GM12878 (cell line): ENCODE measurements at regions not wholly inside any gene's neighbourhood (a gene's known extent, or its start where the extent isn't known, plus 50 kb on each side); places are given as distances from the start of the nearest gene placed in this dataset.

Experiments used
- ATAC-seq: fragments of 200-7000 bp; cut with Tn5 transposase; 3 replicates; pipeline ENCODE4 v1.9.1; 2020; ENCODE audit warnings: mild to moderate bottlenecking, moderate library complexity
- BruUV-seq: library from RNA; stranded (reverse); fragments of 400-500 nt; replicated peaks from 2 replicates; lab custom pipeline; 2021; lab: Mats Ljungman, UMichigan
- CTCF ChIA-PET: fragments of 300-600 bp; sonication (Branson Sonifier 250); formaldehyde crosslinking; extraction: SDS; loops from one replicate; lab custom pipeline; 2021; ENCODE audit warnings: inconsistent platforms; lab: Yijun Ruan, JAX
- POLR2A ChIA-PET: fragments of 350-600 bp; formaldehyde crosslinking; extraction: SDS; loops from one replicate; lab custom pipeline; 2021; ENCODE audit warnings: inconsistent platforms; lab: Charles Lee
- RAD21 ChIA-PET: fragments of 300-600 bp; sonication (Branson Sonifier 250); formaldehyde crosslinking; loops from one replicate; lab custom pipeline; 2023; ENCODE audit warnings: antibody characterized with exemption; ENCODE audit not compliant: unreplicated experiment; lab: Charles Lee
- SMC1A ChIA-PET: fragments of 300-600 bp; sonication (Branson Sonifier 250); formaldehyde crosslinking; loops from one replicate; lab custom pipeline; 2023; ENCODE audit not compliant: unreplicated experiment, uncharacterized antibody; lab: Charles Lee
- DNase-seq: peaks from one replicate; pipeline ENCODE4 v3.0.0-alpha.2; 2011; ENCODE audit warnings: low read depth, low spot score
- FAIRE-seq: peaks from 3 replicates; lab custom pipeline; 2011; peaks lifted over from hg19 to GRCh38; lab: Jason Lieb, UNC
- H2AFZ ChIP-seq: 2 replicates; pipeline ENCODE4 v1.6.0; 2011; ENCODE audit warnings: low read depth, low read length, control low read depth; ENCODE audit not compliant: control insufficient read depth
- H3K27ac ChIP-seq: 2 replicates; pipeline ENCODE4 v1.5.1; 2011; ENCODE audit warnings: control low read depth; ENCODE audit not compliant: control insufficient read depth, insufficient read depth
- H3K27me3 ChIP-seq, 2 experiments: replicated peaks in 1 of 2; 2 replicates each; pipeline versions ENCODE4 v1.6.0 to v1.6.1; 2011; ENCODE audit warnings: low read length in 1 of 2; ENCODE audit not compliant: control insufficient read depth in 2 of 2, insufficient read depth in 2 of 2
- H3K36me3 ChIP-seq, 2 experiments: 2 replicates each; pipeline ENCODE4 v1.5.1; 2011; ENCODE audit warnings: low read length in 1 of 2; ENCODE audit not compliant: control insufficient read depth in 2 of 2, insufficient read depth in 2 of 2
- H3K4me1 ChIP-seq: 2 replicates; pipeline ENCODE4 v1.6.1; 2011; ENCODE audit warnings: mild to moderate bottlenecking, low read length, moderate library complexity, mixed read lengths; ENCODE audit not compliant: control insufficient read depth, insufficient read depth
- H3K4me2 ChIP-seq: 2 replicates; pipeline ENCODE4 v1.6.0; 2011; ENCODE audit warnings: control low read depth; ENCODE audit not compliant: control insufficient read depth, insufficient read depth
- H3K4me3 ChIP-seq: fragments of 200-600 bp; sonication (generic); 2 replicates; pipeline ENCODE4 v1.5.1; 2016
- H3K79me2 ChIP-seq: 2 replicates; pipeline ENCODE4 v1.6.0; 2011; ENCODE audit warnings: low read length; ENCODE audit not compliant: control insufficient read depth, insufficient read depth
- H3K9ac ChIP-seq: 2 replicates; pipeline ENCODE4 v1.8.0; 2011; ENCODE audit warnings: low read length, control low read depth, mixed read lengths; ENCODE audit not compliant: control insufficient read depth, insufficient read depth
- H3K9me3 ChIP-seq: replicated peaks from 3 replicates; pipeline ENCODE4 v1.5.1; 2011; ENCODE audit warnings: mild to moderate bottlenecking, low read length; ENCODE audit not compliant: control insufficient read depth, insufficient read depth
- H4K20me1 ChIP-seq: 2 replicates; pipeline ENCODE4 v1.6.0; 2011; ENCODE audit not compliant: control insufficient read depth, insufficient read depth
- CHD2 ChIP-seq: IDR thresholded peaks from 2 replicates; pipeline ENCODE4 v1.6.1; 2011; ENCODE audit warnings: low read depth, low read length, improper control_type of control experiment, borderline replicate concordance
- ELK1 ChIP-seq: IDR thresholded peaks from 2 replicates; pipeline ENCODE4 v1.6.1; 2012; ENCODE audit warnings: low read depth, low read length, improper control_type of control experiment
- NFIC ChIP-seq: IDR thresholded peaks from 2 replicates; pipeline ENCODE4 v1.6.1; 2012; ENCODE audit warnings: low read depth, mild to moderate bottlenecking, inconsistent platforms, low read length, moderate library complexity
- RCOR1 ChIP-seq: conservative IDR thresholded peaks from 2 replicates; pipeline ENCODE4 v1.6.1; 2012; ENCODE audit warnings: low read depth, low read length, improper control_type of control experiment
- TCF3 ChIP-seq: IDR thresholded peaks from 2 replicates; pipeline ENCODE4 v1.6.1; 2012; ENCODE audit warnings: low read depth, mild to moderate bottlenecking, low read length, borderline replicate concordance; ENCODE audit not compliant: insufficient read depth
- TCF7 ChIP-seq: IDR thresholded peaks from 2 replicates; pipeline ENCODE4 v1.6.1; 2014; ENCODE audit warnings: antibody characterized with exemption, borderline replicate concordance
- USF1 ChIP-seq: IDR thresholded peaks from 2 replicates; pipeline ENCODE4 v1.6.1; 2011; ENCODE audit warnings: borderline replicate concordance, low read depth, mild to moderate bottlenecking, moderate library complexity, mixed read lengths, low read length; ENCODE audit not compliant: insufficient read depth; ENCODE audit errors: extremely low read length
- ZSCAN29 ChIP-seq: fragments of 450-650 bp; IDR thresholded peaks from 2 replicates; pipeline ENCODE4 v1.6.1; 2017; ENCODE audit warnings: mild to moderate bottlenecking, moderate library complexity
- WGBS: methylation state at CpG from one replicate; pipeline ENCODE4 v1.1.6; 2016; ENCODE audit warnings: low lambda C conversion rate; ENCODE audit not compliant: insufficient replicate concordance, insufficient coverage; ENCODE audit errors: missing lambda C conversion rate; 5-methylcytosine and 5-hydroxymethylcytosine counted together
- in situ Hi-C: fragments of 300-500 bp; cut with MboI; formaldehyde crosslinking; loops from 9 replicates; pipeline ENCODE4 v1.14.3; 2018; ENCODE audit warnings: mixed read lengths
- intact Hi-C: fragments of 100-400 bp; cut with micrococcal nuclease; formaldehyde crosslinking; loops from one replicate; pipeline ENCODE4 v1.14.2; 2022; ENCODE audit not compliant: unreplicated experiment

- H3K4me1 ChIP-seq = peaks cover 31% of the 10 kb centered on the region
- no TSS peak for BruUV-seq
- WGBS = 39% methylated on average over 3 of the region's 3 CpGs
Measured at GRCh38 chr6:159117046-159117445, 52.2 kb upstream of the FNDC1 start.

More at GRCh38 chr6:159117046-159117445, 52.2 kb upstream of the FNDC1 start:
- no peak overlapping the region for H3K9ac ChIP-seq
- intact Hi-C loops = loop anchor here (5.0 kb wide), 1 partner anchor 465 kb away; the partner anchor contains the start of gene SYTL3
- H2AFZ ChIP-seq = no peak overlapping the region
- no peaks in the 10 kb centered on the region for H4K20me1 ChIP-seq
- no peaks in the 10 kb centered on the region for H3K79me2 ChIP-seq
- H3K27ac ChIP-seq = peak overlapping the region; percentile 29; the same call in 1 of the 2 replicates
- H3K4me3 ChIP-seq = no peak overlapping the region
- H3K36me3 ChIP-seq = no peaks in the 10 kb centered on the region
- SMC1A ChIA-PET = interaction anchor here (0.9 to 20.8 kb wide), 8 partner anchors 8 to 110 kb away, joined by 3 to 517 read pairs (median 22); partner anchors contain the start of genes RSPH3 and TAGAP
- H3K9me3 ChIP-seq = no peaks in the 10 kb centered on the region; the same call in 2 of the 3 replicates
- POLR2A ChIA-PET = interaction anchor here (0.6 to 3.5 kb wide), 3 partner anchors 10 to 757 kb away, joined by 3 to 18 read pairs (median 9); no protein-coding TSS in a partner anchor
- CTCF ChIA-PET = interaction anchor here (1.2 to 20.8 kb wide), 5 partner anchors 12 to 108 kb away, joined by 4 to 631 read pairs (median 63); no protein-coding TSS in a partner anchor
- in situ Hi-C loops = no loop called here
- RAD21 ChIA-PET = interaction anchor here (1.2 to 5.7 kb wide), 5 partner anchors 10 to 73 kb away, joined by 3 to 57 read pairs (median 40); partner anchors contain the start of gene TAGAP
- TF ChIP-seq USF1 = no peak
- no peak for TF ChIP-seq ELK1
- no peak for TF ChIP-seq CHD2
- no peak for TF ChIP-seq TCF3
- TF ChIP-seq ZSCAN29 = no peak
- no peak for TF ChIP-seq RCOR1
- TF ChIP-seq TCF7 = no peak
- no peak for TF ChIP-seq NFIC
- FAIRE-seq (no peak), DNase-seq (no peak), ATAC-seq (no peak)
- peaks cover 0 to 6% of the 10 kb centered on the region in 2 experiments; a peak in 1 of 4 replicates for H3K27me3 ChIP-seq
- peak overlapping the region; percentile 59 for H3K4me2 ChIP-seq
